ENCODE measurements at regions not wholly inside any gene's neighbourhood (a gene's known extent, or its start where the extent isn't known, plus 50 kb on each side); places are given as distances from the start of the nearest gene placed in this dataset.
A peak's percentile ranks its signal among the peaks of the same experiment; 100 is the strongest.

- H3K4me3 ChIP-seq = no peak overlapping the region
- no peaks in the 10 kb centered on the region for H3K9me3 ChIP-seq
- WGBS, 5 donors = 48 to 71% (median 56%) methylated on average over 5 of the region's 5 CpGs
- no peak for TF ChIP-seq POLR2A (IDR thresholded peaks at IDR 0.05)
- no peak for TF ChIP-seq POLR2AphosphoS5 (IDR thresholded peaks at IDR 0.05)
- no peak for TF ChIP-seq EP300 (IDR thresholded peaks at IDR 0.05)
- TF ChIP-seq CTCF (IDR thresholded peaks at IDR 0.05) = no peak
- DNase-seq = no peak
- intact Hi-C loops (cut with DNase I; ENCODE audit: low total_unique reads) = no loop called here
- H3K27ac ChIP-seq = peak overlapping the region in 1 of 5 donors; percentile 44
- no peaks in the 10 kb centered on the region for H3K27me3 ChIP-seq
- no peaks in the 10 kb centered on the region for H3K36me3 ChIP-seq
- no peaks in the 10 kb centered on the region for H3K4me1 ChIP-seq
Observed at GRCh38 chr3:94611596-94611995, 548.7 kb downstream of the NSUN3 start.

- no peak for TF ChIP-seq CTCF (IDR thresholded peaks at IDR 0.05)
- TF ChIP-seq EP300 (IDR thresholded peaks at IDR 0.05) = no peak
- H3K27ac ChIP-seq = peak overlapping the region in 1 of 5 donors; percentile 2
- intact Hi-C loops (cut with DNase I; ENCODE audit: low total_unique reads) = no loop called here
- no peak for DNase-seq
- H3K4me1 ChIP-seq = peaks cover 0 to 1% (median 0%) of the 10 kb centered on the region in 4 donors
- no peak overlapping the region for H3K4me3 ChIP-seq
- no peaks in the 10 kb centered on the region for H3K27me3 ChIP-seq
- H3K9me3 ChIP-seq = no peaks in the 10 kb centered on the region
- WGBS, 5 donors = 28 to 59% (median 36%) methylated on average over 1 of the region's 1 CpG
- H3K36me3 ChIP-seq = no peaks in the 10 kb centered on the region
Observed at GRCh38 chr3:94612631-94613030, 549.8 kb downstream of the NSUN3 start.

- no peaks in the 10 kb centered on the region for H3K9me3 ChIP-seq
- TF ChIP-seq POLR2AphosphoS5 (IDR thresholded peaks at IDR 0.05) = no peak
- no peak for TF ChIP-seq POLR2A (IDR thresholded peaks at IDR 0.05)
- TF ChIP-seq EP300 (IDR thresholded peaks at IDR 0.05) = no peak
- H3K27ac ChIP-seq = peak overlapping the region in 2 of 5 donors; percentile 42 to 58
- intact Hi-C loops (cut with DNase I; ENCODE audit: low total_unique reads) = no loop called here
- no peaks in the 10 kb centered on the region for H3K27me3 ChIP-seq
- DNase-seq = no peak
- peaks cover 0 to 5% (median 0%) of the 10 kb centered on the region in 4 donors for H3K4me1 ChIP-seq
- H3K36me3 ChIP-seq = no peaks in the 10 kb centered on the region
- WGBS, 5 donors = 59 to 81% (median 63%) methylated on average over 4 of the region's 4 CpGs
- H3K4me3 ChIP-seq = no peak overlapping the region
Observed at GRCh38 chr3:94614192-94614591, 551.3 kb downstream of the NSUN3 start.

- no peaks in the 10 kb centered on the region for H3K9me3 ChIP-seq
- no peak overlapping the region for H3K4me3 ChIP-seq
- H3K4me1 ChIP-seq = peaks cover 0 to 5% (median 0%) of the 10 kb centered on the region in 4 donors
- no peak overlapping the region for H3K27ac ChIP-seq
- DNase-seq = no peak
- no peaks in the 10 kb centered on the region for H3K36me3 ChIP-seq
- intact Hi-C loops (cut with DNase I; ENCODE audit: low total_unique reads) = no loop called here
- TF ChIP-seq POLR2AphosphoS5 (IDR thresholded peaks at IDR 0.05) (no peak), CTCF (IDR thresholded peaks at IDR 0.05) (no peak), POLR2A (IDR thresholded peaks at IDR 0.05) (no peak), EP300 (IDR thresholded peaks at IDR 0.05) (no peak)
- 46 to 62% (median 50%) methylated on average over 2 of the region's 2 CpGs for WGBS, 5 donors
- no peaks in the 10 kb centered on the region for H3K27me3 ChIP-seq
Observed at GRCh38 chr3:94615275-94616065, 552.6 kb downstream of the NSUN3 start.

GRCh38 chr3:94616833-94617232 is 554.0 kb downstream of the NSUN3 start:
- H3K27ac ChIP-seq = peak overlapping the region in 1 of 5 donors; percentile 25
- intact Hi-C loops (cut with DNase I; ENCODE audit: low total_unique reads) = no loop called here
- no peak for DNase-seq
- 50 to 67% (median 58%) methylated on average over 2 of the region's 2 CpGs for WGBS, 5 donors
- no peaks in the 10 kb centered on the region for H3K9me3 ChIP-seq
- TF ChIP-seq EP300 (IDR thresholded peaks at IDR 0.05) (no peak), CTCF (IDR thresholded peaks at IDR 0.05) (no peak), POLR2AphosphoS5 (IDR thresholded peaks at IDR 0.05) (no peak), POLR2A (IDR thresholded peaks at IDR 0.05) (no peak)
- H3K36me3 ChIP-seq = no peaks in the 10 kb centered on the region
- H3K4me3 ChIP-seq = no peak overlapping the region
- no peaks in the 10 kb centered on the region for H3K27me3 ChIP-seq
- peaks cover 0 to 5% (median 0%) of the 10 kb centered on the region in 4 donors for H3K4me1 ChIP-seq

All from stomach (tissue), 8 donors.